ENCODE measurements at regions not wholly inside any gene's neighbourhood (a gene's known extent, or its start where the extent isn't known, plus 50 kb on each side); places are given as distances from the start of the nearest gene placed in this dataset.
A peak's percentile ranks its signal among the peaks of the same experiment; 100 is the strongest.

GRCh38 chr20:50438986-50439407, 71.2 kb upstream of the PTPN1 start:
- Mint-ChIP-seq H3K36me3 (no peaks in the 10 kb centered on the region), H3K4me3 (no peak overlapping the region), H3K27me3 (peaks cover 1 to 2% of the 10 kb centered on the region in 2 donors), H3K27ac (no peak overlapping the region), H3K9me3 (peaks cover 0 to 2% (median 0%) of the 10 kb centered on the region in 8 donors), H3K4me1 (peaks cover 4 to 7% (median 6%) of the 10 kb centered on the region in 4 donors)
- Histone ChIP-seq H3K36me3 (ENCODE audit: insufficient read depth, low read length) (no peaks in the 10 kb centered on the region), H3K4me1 (ENCODE audit: insufficient read depth, low read length) (no peaks in the 10 kb centered on the region), H3K4me3 (ENCODE audit: low read length in 2 of 2) (no peak overlapping the region), H3K27ac (ENCODE audit: low read depth, low read length) (no peak overlapping the region), H3K27me3 (ENCODE audit: insufficient read depth, low read length) (no peaks in the 10 kb centered on the region), H3K9me3 (ENCODE audit: control insufficient read depth in 1 of 2, low read length in 2 of 2) (no peaks in the 10 kb centered on the region)
- intact Hi-C loops (cut with micrococcal nuclease), result no loop called here
- no peak for DNase-seq
- POLR2A ChIA-PET (ENCODE audit: partially characterized antibody), result no interaction called here
- CTCF ChIA-PET (ENCODE audit: partially characterized antibody), result no interaction called here

GRCh38 chr20:50439539-50440453, 70.4 kb upstream of the PTPN1 start:
- Mint-ChIP-seq H3K27me3 (peaks cover 0 to 2% of the 10 kb centered on the region in 2 donors), H3K36me3 (no peaks in the 10 kb centered on the region), H3K27ac (no peak overlapping the region), H3K4me3 (peak overlapping the region in 1 of 8 donors; percentile 52), H3K4me1 (peaks cover 4 to 7% (median 6%) of the 10 kb centered on the region in 4 donors), H3K9me3 (no peaks in the 10 kb centered on the region)
- Histone ChIP-seq H3K27ac (ENCODE audit: low read depth, low read length) (no peak overlapping the region), H3K4me3 (ENCODE audit: low read length in 2 of 2) (no peak overlapping the region), H3K4me1 (ENCODE audit: insufficient read depth, low read length) (no peaks in the 10 kb centered on the region), H3K36me3 (ENCODE audit: insufficient read depth, low read length) (no peaks in the 10 kb centered on the region), H3K27me3 (ENCODE audit: insufficient read depth, low read length) (no peaks in the 10 kb centered on the region), H3K9me3 (ENCODE audit: control insufficient read depth in 1 of 2, low read length in 2 of 2) (no peaks in the 10 kb centered on the region)
- ChIA-PET CTCF (ENCODE audit: partially characterized antibody) (interaction anchor here (0.7 kb wide), 1 partner anchor 19 kb away, joined by 3 read pairs; no protein-coding TSS in a partner anchor), POLR2A (ENCODE audit: partially characterized antibody) (no interaction called here)
- intact Hi-C loops (cut with micrococcal nuclease), result no loop called here
- DNase-seq, result no peak

- Histone ChIP-seq H3K9me3 (ENCODE audit: control insufficient read depth in 1 of 2, low read length in 2 of 2) (no peaks in the 10 kb centered on the region), H3K27ac (ENCODE audit: low read depth, low read length) (no peak overlapping the region), H3K4me3 (ENCODE audit: low read length in 2 of 2) (no peak overlapping the region), H3K36me3 (ENCODE audit: insufficient read depth, low read length) (no peaks in the 10 kb centered on the region), H3K27me3 (ENCODE audit: insufficient read depth, low read length) (no peaks in the 10 kb centered on the region), H3K4me1 (ENCODE audit: insufficient read depth, low read length) (no peaks in the 10 kb centered on the region)
- CTCF ChIA-PET (ENCODE audit: partially characterized antibody), result no interaction called here
- POLR2A ChIA-PET (ENCODE audit: partially characterized antibody), result no interaction called here
- Mint-ChIP-seq H3K27ac (no peak overlapping the region), H3K36me3 (no peaks in the 10 kb centered on the region), H3K4me1 (peaks cover 4 to 7% (median 6%) of the 10 kb centered on the region in 4 donors), H3K27me3 (peaks cover 0 to 2% of the 10 kb centered on the region in 2 donors), H3K9me3 (peaks cover 0 to 2% (median 0%) of the 10 kb centered on the region in 8 donors), H3K4me3 (no peak overlapping the region)
- DNase-seq, result no peak
- intact Hi-C loops (cut with micrococcal nuclease), result no loop called here
These were observed 67.7 kb upstream of the PTPN1 start for GRCh38 chr20:50442512-50442911.

GRCh38 chr20:50445354-50446151, 64.6 kb upstream of the PTPN1 start:
- intact Hi-C loops (cut with micrococcal nuclease), result no loop called here
- Histone ChIP-seq H3K27ac (ENCODE audit: low read depth, low read length) (no peak overlapping the region), H3K27me3 (ENCODE audit: insufficient read depth, low read length) (no peaks in the 10 kb centered on the region), H3K4me1 (ENCODE audit: insufficient read depth, low read length) (no peaks in the 10 kb centered on the region), H3K36me3 (ENCODE audit: insufficient read depth, low read length) (no peaks in the 10 kb centered on the region), H3K9me3 (ENCODE audit: control insufficient read depth in 1 of 2, low read length in 2 of 2) (no peaks in the 10 kb centered on the region), H3K4me3 (ENCODE audit: low read length in 2 of 2) (no peak overlapping the region)
- H3K4me3 Mint-ChIP-seq, result no peak overlapping the region
- POLR2A ChIA-PET (ENCODE audit: partially characterized antibody), result no interaction called here
- peaks cover 0 to 3% (median 0%) of the 10 kb centered on the region in 8 donors for H3K9me3 Mint-ChIP-seq
- CTCF ChIA-PET (ENCODE audit: partially characterized antibody), result interaction anchor here (0.5 kb wide), 1 partner anchor 262 kb away, joined by 3 read pairs; no protein-coding TSS in a partner anchor
- peaks cover 4 to 5% (median 5%) of the 10 kb centered on the region in 4 donors for H3K4me1 Mint-ChIP-seq
- no peaks in the 10 kb centered on the region for H3K36me3 Mint-ChIP-seq
- H3K27ac Mint-ChIP-seq, result no peak overlapping the region
- H3K27me3 Mint-ChIP-seq, result peaks cover 9 to 11% of the 10 kb centered on the region in 2 donors
- DNase-seq, result no peak

GRCh38 chr20:50446351-50447101, 63.7 kb upstream of the PTPN1 start:
- peaks cover 14% of the 10 kb centered on the region in 2 donors for H3K27me3 Mint-ChIP-seq
- H3K27ac Mint-ChIP-seq, result no peak overlapping the region
- H3K27me3 ChIP-seq (ENCODE audit: insufficient read depth, low read length), result no peaks in the 10 kb centered on the region
- no peaks in the 10 kb centered on the region for H3K4me1 ChIP-seq (ENCODE audit: insufficient read depth, low read length)
- ChIA-PET CTCF (ENCODE audit: partially characterized antibody) (interaction anchor here (0.5 kb wide), 1 partner anchor 263 kb away, joined by 3 read pairs; no protein-coding TSS in a partner anchor), POLR2A (ENCODE audit: partially characterized antibody) (no interaction called here)
- no peak for DNase-seq
- intact Hi-C loops (cut with micrococcal nuclease), result no loop called here
- H3K4me3 Mint-ChIP-seq, result no peak overlapping the region
- no peaks in the 10 kb centered on the region for H3K9me3 ChIP-seq (ENCODE audit: control insufficient read depth in 1 of 2, low read length in 2 of 2)
- H3K36me3 ChIP-seq (ENCODE audit: insufficient read depth, low read length), result no peaks in the 10 kb centered on the region
- peaks cover 0 to 3% (median 0%) of the 10 kb centered on the region in 8 donors for H3K9me3 Mint-ChIP-seq
- H3K27ac ChIP-seq (ENCODE audit: low read depth, low read length), result no peak overlapping the region
- no peaks in the 10 kb centered on the region for H3K36me3 Mint-ChIP-seq
- H3K4me3 ChIP-seq (ENCODE audit: low read length in 2 of 2), result no peak overlapping the region
- peaks cover 3 to 9% (median 6%) of the 10 kb centered on the region in 4 donors for H3K4me1 Mint-ChIP-seq

GRCh38 chr20:50447102-50447804, 62.9 kb upstream of the PTPN1 start:
- H3K9me3 Mint-ChIP-seq, result peaks cover 0 to 3% (median 0%) of the 10 kb centered on the region in 8 donors
- Histone ChIP-seq H3K27me3 (ENCODE audit: insufficient read depth, low read length) (no peaks in the 10 kb centered on the region), H3K4me3 (ENCODE audit: low read length in 2 of 2) (no peak overlapping the region), H3K9me3 (ENCODE audit: control insufficient read depth in 1 of 2, low read length in 2 of 2) (no peaks in the 10 kb centered on the region), H3K4me1 (ENCODE audit: insufficient read depth, low read length) (no peaks in the 10 kb centered on the region), H3K27ac (ENCODE audit: low read depth, low read length) (no peak overlapping the region), H3K36me3 (ENCODE audit: insufficient read depth, low read length) (no peaks in the 10 kb centered on the region)
- peaks cover 3 to 14% (median 7%) of the 10 kb centered on the region in 4 donors for H3K4me1 Mint-ChIP-seq
- POLR2A ChIA-PET (ENCODE audit: partially characterized antibody), result no interaction called here
- CTCF ChIA-PET (ENCODE audit: partially characterized antibody), result no interaction called here
- no peaks in the 10 kb centered on the region for H3K36me3 Mint-ChIP-seq
- no peak for DNase-seq
- intact Hi-C loops (cut with micrococcal nuclease), result no loop called here
- peak overlapping the region in 1 of 7 donors; percentile 36 for H3K27ac Mint-ChIP-seq
- H3K27me3 Mint-ChIP-seq, result peaks cover 14 to 15% of the 10 kb centered on the region in 2 donors
- H3K4me3 Mint-ChIP-seq, result no peak overlapping the region

Data from CD4-positive, alpha-beta memory T cell (primary cell).